Ovary (tissue), 7 donors: ENCODE measurements at regions not wholly inside any gene's neighbourhood (a gene's known extent, or its start where the extent isn't known, plus 50 kb on each side); places are given as distances from the start of the nearest gene placed in this dataset.
A peak's percentile ranks its signal among the peaks of the same experiment; 100 is the strongest.

Source experiments
- DNase-seq, 5 donors: peaks; one replicate each; pipeline ENCODE4 v3.0.0-alpha.2; 2019 to 2020
- H3K27ac ChIP-seq, 2 donors: fragments of 200-600 bp; one replicate each; pipeline versions ENCODE4 v1.5.1 to v1.8.0; 2019 to 2022
- H3K27me3 ChIP-seq: fragments of 200-600 bp; one replicate; pipeline ENCODE4 v1.8.0; 2022
- H3K36me3 ChIP-seq: fragments of 200-600 bp; sonication (generic); one replicate; pipeline ENCODE4 v1.5.1; 2019
- H3K4me1 ChIP-seq: one replicate; pipeline ENCODE4 v1.8.1; 2013; ENCODE audit warnings: mild to moderate bottlenecking, moderate library complexity; ENCODE audit not compliant: insufficient read depth
- H3K4me3 ChIP-seq: fragments of 200-600 bp; sonication (generic); one replicate; pipeline ENCODE4 v1.5.1; 2017
- H3K9me3 ChIP-seq, 2 donors: fragments of 200-600 bp in 1 of 2; sonication (generic) in 1 of 2; one replicate each; pipeline versions ENCODE4 v1.5.1 to v1.8.1; 2013 to 2019; ENCODE audit warnings: mild to moderate bottlenecking in 1 of 2, moderate library complexity in 1 of 2
- CTCF ChIP-seq, 3 donors: fragments of 450-650 bp in 2 of 3; fragments of 200-600 bp in 1 of 3; IDR thresholded peaks; one replicate each; pipeline versions ENCODE4 v1.5.1 to v1.8.0; 2016 to 2022; ENCODE audit warnings: antibody characterized with exemption in 3 of 3, mild to moderate bottlenecking in 1 of 3
- EP300 ChIP-seq: sonication (generic); formaldehyde crosslinking; IDR thresholded peaks from one replicate; pipeline ENCODE4 v1.6.1; 2017; ENCODE audit warnings: antibody characterized with exemption
- POLR2A ChIP-seq: fragments of 450-650 bp; IDR thresholded peaks from one replicate; pipeline ENCODE4 v1.6.1; 2017; ENCODE audit warnings: antibody characterized with exemption, mild to moderate bottlenecking, moderate library complexity
- WGBS, 3 donors: extraction: QIAGEN DNeasy Blood & Tissue Kit in 1 of 3; methylation state at CpG; one replicate each; pipeline versions ENCODE4 v1.1.5 to v1.1.7; 2013 to 2017; 5-methylcytosine and 5-hydroxymethylcytosine counted together
- intact Hi-C, 4 donors: fragments of 100-400 bp; cut with DNase I; formaldehyde crosslinking; loops; one replicate each; pipeline versions ENCODE4 v1.11.0 to v1.15.1; 2022 to 2023
- donor health status: DM: no; HTN: no; CAD: no; lungs with moderate emphysema.
- donor health status: DM: no; HTN: no; CAD: no.
- donor health status: Bipolar disorder and iron deficiency.
- donor health status: DM: no; HTN: no; CAD: no.
- donor health status: DM: yes; HTN: yes; CAD: no.

DNA sequence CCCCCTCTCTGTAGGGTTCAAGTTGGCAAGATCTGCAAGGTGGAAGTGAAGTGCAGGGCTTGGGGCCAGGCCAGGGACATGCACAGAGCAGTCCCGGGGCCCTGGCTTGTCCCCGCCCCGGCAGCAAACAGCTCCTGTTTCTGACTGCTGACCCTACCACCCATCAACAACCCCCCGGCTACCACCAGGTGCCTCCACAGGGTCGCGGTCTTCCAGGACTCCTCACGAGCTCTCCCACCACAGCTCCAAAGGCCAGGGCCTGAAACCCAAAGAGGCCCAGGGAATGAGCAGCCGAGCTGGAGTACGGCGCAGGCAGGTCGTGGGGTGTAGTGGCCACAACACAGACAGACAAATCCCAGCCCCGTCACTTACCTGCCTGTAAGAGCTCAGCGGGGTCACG is 121.3 kb upstream of the SMAD3 start:
- H3K4me1 ChIP-seq = no peaks in the 10 kb centered on the region
- no peak for DNase-seq
- H3K27me3 ChIP-seq = no peaks in the 10 kb centered on the region
- H3K4me3 ChIP-seq = no peak overlapping the region
- TF ChIP-seq POLR2A (no peak), CTCF (IDR thresholded peaks at IDR 0.05) (no peak), EP300 (no peak)
- 86 to 93% (median 92%) methylated on average over 14 of the region's 14 CpGs for WGBS, 3 donors
- no peak overlapping the region for H3K27ac ChIP-seq
- no peaks in the 10 kb centered on the region for H3K36me3 ChIP-seq
- H3K9me3 ChIP-seq = no peaks in the 10 kb centered on the region
- intact Hi-C loops = loop anchor here (5.0 to 10.0 kb wide), 4 partner anchors 121 to 891 kb away; partner anchors contain the start of gene SMAD3 (in 1 of the 4)

- no peak for DNase-seq
- H3K4me3 ChIP-seq = no peak overlapping the region
- H3K36me3 ChIP-seq = no peaks in the 10 kb centered on the region
- no peaks in the 10 kb centered on the region for H3K4me1 ChIP-seq
- 89 to 94% (median 92%) methylated on average over 3 of the region's 3 CpGs for WGBS, 3 donors
- H3K27ac ChIP-seq = no peak overlapping the region
- intact Hi-C loops = loop anchor here (5.0 to 10.0 kb wide), 6 partner anchors 120 to 890 kb away; partner anchors contain the start of gene SMAD3 (in 1 of the 4)
- no peak for TF ChIP-seq CTCF (IDR thresholded peaks at IDR 0.05)
- TF ChIP-seq POLR2A = no peak
- TF ChIP-seq EP300 = no peak
- H3K9me3 ChIP-seq = no peaks in the 10 kb centered on the region
- H3K27me3 ChIP-seq = no peaks in the 10 kb centered on the region
Measured at GRCh38 chr15:66945286-66945685, 120.1 kb upstream of the SMAD3 start.

DNA sequence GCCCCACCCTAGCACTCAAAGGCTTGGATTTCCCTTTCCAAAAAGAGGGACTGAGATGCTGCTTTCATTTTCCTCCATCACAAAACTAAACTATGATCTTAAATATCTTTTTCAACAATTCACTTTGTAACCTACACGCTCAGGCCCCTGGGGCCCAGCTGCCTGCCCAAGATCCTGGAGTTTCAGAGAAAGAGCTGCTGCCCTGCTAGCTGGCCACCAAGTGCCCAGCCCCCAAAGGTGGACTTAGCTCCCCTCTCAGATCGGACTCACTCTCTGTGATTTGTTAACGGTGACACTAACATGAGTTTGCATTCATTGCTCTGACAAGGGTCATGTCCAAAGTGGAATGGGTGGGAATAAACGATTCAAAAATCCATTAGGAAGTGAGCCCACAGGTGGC is 119.6 kb upstream of the SMAD3 start:
- Histone ChIP-seq H3K4me1 (no peaks in the 10 kb centered on the region), H3K36me3 (no peaks in the 10 kb centered on the region), H3K27ac (no peak overlapping the region), H3K27me3 (no peaks in the 10 kb centered on the region), H3K9me3 (no peaks in the 10 kb centered on the region), H3K4me3 (no peak overlapping the region)
- no peak for TF ChIP-seq POLR2A
- TF ChIP-seq EP300 = no peak
- no peak for TF ChIP-seq CTCF (IDR thresholded peaks at IDR 0.05)
- intact Hi-C loops = loop anchor here (2.0 to 10.0 kb wide), 8 partner anchors 119 to 889 kb away; partner anchors contain the start of gene SMAD3 (in 1 of the 4)
- no peak for DNase-seq
- 73 to 78% (median 73%) methylated on average over 4 of the region's 4 CpGs for WGBS, 3 donors

- intact Hi-C loops = loop anchor here (2.0 to 10.0 kb wide), 8 partner anchors 118 to 888 kb away; partner anchors contain the start of gene SMAD3 (in 1 of the 4)
- peak; percentile 80 to 90 (median 87) for TF ChIP-seq CTCF (IDR thresholded peaks at IDR 0.05)
- no peak for TF ChIP-seq EP300
- DNase-seq = peak; percentile 49 to 82 (median 76)
- no peaks in the 10 kb centered on the region for H3K36me3 ChIP-seq
- H3K9me3 ChIP-seq = no peaks in the 10 kb centered on the region
- no peaks in the 10 kb centered on the region for H3K27me3 ChIP-seq
- H3K4me3 ChIP-seq = no peak overlapping the region
- 25 to 27% (median 25%) methylated on average over 12 of the region's 12 CpGs for WGBS, 3 donors
- H3K4me1 ChIP-seq = no peaks in the 10 kb centered on the region
- H3K27ac ChIP-seq = no peak overlapping the region
Measured at GRCh38 chr15:66946578-66947164, 118.7 kb upstream of the SMAD3 start.
